Renal cortical epithelial cell (primary cell): ENCODE measurements at regions not wholly inside any gene's neighbourhood (a gene's known extent, or its start where the extent isn't known, plus 50 kb on each side); places are given as distances from the start of the nearest gene placed in this dataset.
"Not testable (repeated sequence)": the region's sequence is repeated elsewhere in the genome, so short reads cannot be mapped to it uniquely, and the experiment has no call there.

Experiments
- DNase-seq: peaks from one replicate; pipeline ENCODE4 v3.0.0-alpha.2; 2011; ENCODE audit warnings: low read depth

DNA sequence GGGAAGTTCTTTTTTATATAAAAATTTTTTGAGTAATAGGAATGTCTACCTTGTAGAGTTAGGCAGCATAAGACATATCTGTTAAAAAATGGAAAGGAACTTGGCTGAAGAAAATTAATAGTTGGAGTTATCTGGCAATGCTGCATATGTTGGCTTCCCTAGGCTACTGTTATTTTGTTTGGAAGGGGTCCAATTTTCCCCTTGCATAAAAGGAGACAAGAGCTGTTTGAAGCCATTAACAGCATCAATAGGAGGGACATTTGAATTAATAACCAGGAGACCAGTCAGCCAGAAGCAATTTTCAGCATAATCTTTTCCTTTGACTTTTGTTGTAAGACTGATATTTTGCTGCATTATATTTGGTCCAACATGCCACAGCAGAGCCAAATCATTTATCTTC is 80.9 kb upstream of the TAB2 start:
- peak; percentile 26 for DNase-seq

DNA sequence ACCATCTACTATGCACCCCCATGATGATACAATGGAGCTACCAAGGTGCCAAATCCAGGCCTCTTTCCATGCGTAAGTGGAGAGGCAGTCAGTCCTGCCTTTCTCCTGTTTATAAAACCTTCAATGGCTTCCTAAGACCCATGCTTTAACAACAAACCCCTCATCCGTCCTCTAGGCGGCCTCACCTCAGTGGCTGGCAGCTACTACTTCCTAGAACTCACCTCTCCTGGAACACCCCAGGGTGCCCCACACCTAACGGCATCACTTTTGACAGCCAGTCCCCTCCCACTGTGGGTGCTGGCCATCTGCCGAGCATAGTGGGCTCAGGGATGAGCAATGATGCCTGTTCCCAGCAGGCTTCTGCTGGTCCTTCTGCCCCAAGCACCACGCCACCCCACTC is 80.0 kb upstream of the TAB2 start:
- no peak for DNase-seq

DNA sequence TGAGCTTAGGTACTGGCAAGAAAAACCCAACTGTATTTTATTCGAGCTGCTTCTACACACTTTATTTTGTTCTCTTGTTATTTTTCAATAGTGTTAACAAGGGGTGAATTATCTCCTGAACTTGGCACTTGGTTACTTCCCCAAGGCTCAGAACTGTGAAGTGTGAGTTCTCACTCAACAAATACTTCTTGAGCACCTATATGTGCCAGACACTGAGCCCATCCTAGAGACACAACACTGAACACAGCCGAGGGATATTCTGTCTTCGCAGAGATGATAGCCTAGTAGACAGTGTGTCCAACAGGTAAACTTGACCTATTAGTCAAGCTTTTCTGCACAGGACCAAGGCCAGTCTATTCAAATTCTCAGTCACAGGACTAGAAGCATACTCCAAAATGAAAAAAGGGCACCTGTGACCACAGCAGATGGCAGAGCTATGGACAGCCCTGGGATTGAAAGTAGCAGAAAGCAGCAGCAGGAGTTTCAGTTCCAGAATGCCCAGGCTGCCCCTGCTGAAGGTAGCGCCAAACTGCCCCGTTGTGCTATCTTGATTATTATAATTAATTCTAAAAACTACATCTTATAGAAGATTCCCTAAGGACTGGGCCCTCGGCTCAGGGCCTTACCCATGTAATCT is 77.8 kb upstream of the TAB2 start:
- no peak for DNase-seq

- DNase-seq, result no peak
Observed at GRCh38 chr6:149242883-149243282, 74.6 kb upstream of the TAB2 start.

DNA sequence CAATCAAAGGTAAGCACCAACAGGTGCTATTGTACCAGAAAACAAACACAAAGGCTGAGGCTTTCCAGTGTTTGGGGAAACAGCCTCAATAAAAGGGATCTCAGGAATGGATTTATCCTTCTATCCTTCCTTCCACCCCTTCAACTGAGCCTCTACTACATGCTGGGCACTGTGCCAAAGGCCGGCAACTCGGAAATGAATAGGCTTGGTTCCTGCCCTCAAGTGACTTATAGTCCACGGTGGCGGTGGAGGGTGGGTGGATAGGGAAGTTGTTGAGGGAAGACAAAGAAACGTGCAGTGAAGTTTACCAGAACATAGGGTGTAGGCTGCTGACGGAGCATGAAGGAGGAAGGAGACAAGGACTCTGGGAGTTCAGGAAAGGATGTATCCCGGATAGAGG is 73.4 kb upstream of the TAB2 start:
- no peak for DNase-seq

DNA sequence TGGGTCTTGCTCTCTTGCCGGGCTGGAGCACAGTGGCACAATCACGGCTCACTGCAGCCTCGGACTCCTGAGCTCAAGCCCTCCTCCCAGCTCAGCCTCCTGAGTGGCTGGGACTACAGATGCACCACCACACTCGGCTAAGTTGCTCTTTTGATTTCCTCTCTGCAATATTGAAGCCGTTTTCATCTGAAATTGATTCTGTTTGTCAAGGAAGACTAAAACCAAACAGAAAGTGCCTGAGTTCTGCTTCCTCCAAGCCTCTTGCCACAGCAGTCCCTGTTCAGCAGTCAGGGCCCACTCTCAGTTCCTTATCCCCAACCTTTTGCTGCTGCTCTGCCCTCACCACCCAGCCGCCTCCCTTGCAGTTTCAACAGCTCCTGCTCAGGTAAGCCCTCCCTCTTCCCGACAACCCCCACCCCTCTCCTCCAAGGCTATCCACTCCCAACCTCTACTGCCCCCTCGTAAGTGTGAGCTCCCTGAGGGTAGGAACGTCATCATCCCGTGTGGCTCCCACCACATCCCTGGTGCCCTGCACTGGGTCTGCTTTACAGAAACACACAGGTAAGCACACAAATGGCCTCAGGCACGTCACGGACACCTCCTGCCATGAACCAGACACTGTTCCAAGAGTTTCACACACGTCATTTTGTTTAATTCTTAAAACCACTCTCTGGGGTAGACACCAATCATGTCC is 70.7 kb upstream of the TAB2 start:
- no peak for DNase-seq

- DNase-seq, result no peak
Observed at GRCh38 chr6:149247385-149247763, 70.1 kb upstream of the TAB2 start.

GRCh38 chr6:149248263-149248662 is 69.2 kb upstream of the TAB2 start:
- DNase-seq, result not testable (repeated sequence)

DNA sequence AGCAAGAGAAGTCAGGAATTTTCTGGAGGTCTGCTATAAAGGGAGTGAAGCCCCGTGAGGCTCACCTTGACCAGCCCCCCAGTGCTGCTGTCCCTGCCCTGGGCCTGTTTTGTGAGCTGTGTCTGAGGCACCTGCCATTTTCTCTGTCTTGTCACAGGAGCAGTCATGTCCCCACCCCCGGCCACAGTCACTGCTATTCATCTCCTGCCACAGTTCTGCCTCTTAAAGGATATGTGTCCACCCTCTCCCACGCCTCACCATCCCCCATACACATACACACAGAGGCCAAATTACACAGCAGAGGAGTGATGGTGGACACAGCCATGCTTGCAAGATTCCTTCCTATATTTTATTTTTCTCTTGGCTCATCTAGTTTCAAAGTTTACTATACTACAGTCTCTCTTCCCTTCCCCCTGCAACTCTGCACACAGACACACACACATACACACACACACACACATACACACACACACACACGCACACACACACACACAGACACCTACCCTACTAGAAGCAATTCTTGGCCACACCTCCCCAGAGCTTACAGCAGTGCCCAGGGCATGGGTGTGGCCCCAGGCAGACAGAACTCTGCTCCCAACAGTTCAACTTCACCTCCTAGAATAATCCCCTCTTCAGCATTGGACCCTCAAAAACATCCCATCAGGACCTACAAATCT is 68.7 kb upstream of the TAB2 start:
- DNase-seq, result no peak

- no peak for DNase-seq
Observed at GRCh38 chr6:149249370-149250357, 67.8 kb upstream of the TAB2 start.

GRCh38 chr6:149250951-149251350 is 66.6 kb upstream of the TAB2 start:
- no peak for DNase-seq

DNA sequence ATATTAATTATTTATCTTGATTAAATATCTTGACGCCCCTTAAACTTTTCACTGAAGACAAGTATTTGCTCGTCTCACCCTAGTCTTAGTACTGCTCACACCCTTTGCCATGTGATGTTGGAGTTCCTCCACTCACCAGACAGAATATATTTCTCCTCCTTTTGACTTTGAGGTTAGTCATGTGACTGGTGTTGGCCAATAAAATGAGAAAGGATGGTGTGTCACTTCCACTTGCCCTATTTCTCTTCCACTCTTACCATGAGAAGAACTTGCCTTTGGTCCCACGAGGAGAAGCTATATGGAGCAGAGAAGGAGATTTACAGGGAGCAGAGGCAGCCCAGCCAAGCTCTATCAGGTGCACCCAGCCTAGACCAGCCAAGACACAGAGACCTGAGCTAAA is 64.9 kb upstream of the TAB2 start:
- DNase-seq, result no peak

DNA sequence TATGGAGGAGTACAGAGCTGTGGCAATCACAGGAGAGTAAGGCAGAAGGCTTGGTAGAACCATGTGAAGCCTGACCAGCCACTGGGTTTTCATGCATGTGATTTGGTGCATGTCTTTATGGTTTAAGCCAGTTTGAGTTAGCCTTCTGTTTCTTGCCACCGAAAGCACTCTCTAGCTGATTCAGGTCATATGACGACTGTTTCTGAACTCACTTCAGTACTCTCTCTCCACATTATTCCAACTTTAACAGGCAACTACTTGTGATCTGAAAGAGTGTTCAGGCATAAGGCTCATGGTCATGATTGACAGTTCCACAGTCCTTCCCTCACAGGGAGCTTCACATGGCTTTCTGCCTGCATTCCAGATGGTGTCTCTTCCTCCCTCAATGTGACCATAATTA is 63.3 kb upstream of the TAB2 start:
- DNase-seq, result no peak

DNA sequence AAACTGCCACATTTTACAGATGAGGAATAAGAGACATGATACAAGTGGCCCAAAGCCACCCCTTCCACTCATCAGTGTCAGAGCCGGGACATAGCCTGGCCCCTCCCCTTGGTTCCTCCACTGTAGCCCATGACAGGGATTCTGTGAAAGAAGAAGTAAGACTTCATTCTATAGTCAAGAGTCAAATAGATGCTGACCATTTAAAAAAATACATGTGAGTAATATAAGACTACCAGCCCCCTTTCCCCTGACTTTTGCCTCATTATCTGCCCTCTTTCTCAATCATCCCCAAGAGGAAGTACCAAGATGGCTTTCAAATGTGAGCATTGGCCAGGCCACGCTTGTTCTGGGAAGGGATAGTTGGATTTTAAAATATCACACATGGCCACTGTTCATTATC is 57.8 kb upstream of the TAB2 start:
- no peak for DNase-seq

- no peak for DNase-seq
Observed at GRCh38 chr6:149260214-149260874, 57.2 kb upstream of the TAB2 start.

- no peak for DNase-seq
Observed at GRCh38 chr6:149261364-149262040, 56.0 kb upstream of the TAB2 start.

GRCh38 chr6:149263321-149263720 is 54.2 kb upstream of the TAB2 start:
- DNase-seq, result no peak

DNA sequence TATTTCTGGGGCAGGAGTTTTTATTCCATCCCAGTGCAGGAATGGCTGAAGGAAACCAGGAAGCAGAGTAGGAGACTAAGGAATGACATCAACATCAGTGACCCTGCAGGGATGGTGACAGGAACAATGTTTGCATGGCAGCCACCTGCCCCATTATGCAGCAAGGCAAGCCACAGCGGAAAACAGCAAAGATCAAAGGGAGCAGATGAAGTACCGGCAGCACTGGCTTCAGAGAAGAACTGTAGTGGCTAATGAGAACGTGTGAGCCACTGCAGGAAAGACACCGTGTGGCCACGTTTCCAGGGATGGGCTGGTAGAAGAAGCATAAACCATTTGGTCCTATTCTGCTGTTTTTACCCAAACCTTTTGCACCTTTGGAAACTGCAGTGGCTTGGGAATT is 52.9 kb upstream of the TAB2 start:
- no peak for DNase-seq

- DNase-seq, result no peak
Observed at GRCh38 chr6:149265945-149266344, 51.6 kb upstream of the TAB2 start.

GRCh38 chr6:149266659-149267058 is 50.9 kb upstream of the TAB2 start:
- no peak for DNase-seq

DNA sequence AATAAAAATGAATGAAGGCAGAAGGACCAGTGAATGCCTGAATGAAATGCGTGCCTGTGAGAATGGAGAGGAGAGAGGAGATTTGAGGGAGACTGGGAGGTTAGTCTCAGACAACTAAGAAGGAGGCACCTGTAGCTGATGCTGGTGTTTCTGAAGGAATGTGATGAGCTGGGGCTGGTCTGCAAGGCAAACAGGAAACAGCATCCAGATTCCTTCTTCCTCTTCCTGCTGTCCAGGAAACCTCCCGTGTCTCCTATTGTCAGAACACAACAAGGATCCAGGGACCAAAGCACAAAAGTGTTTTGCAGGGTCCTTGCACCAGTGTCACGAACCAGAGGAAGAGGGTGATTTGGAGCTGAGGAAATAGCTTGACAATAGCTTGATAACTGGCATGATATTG is 50.4 kb upstream of the TAB2 start:
- no peak for DNase-seq
